ENCODE measurements at regions not wholly inside any gene's neighbourhood (a gene's known extent, or its start where the extent isn't known, plus 50 kb on each side); places are given as distances from the start of the nearest gene placed in this dataset.
"Not testable (repeated sequence)": the region's sequence is repeated elsewhere in the genome, so short reads cannot be mapped to it uniquely, and the experiment has no call there.

DNA sequence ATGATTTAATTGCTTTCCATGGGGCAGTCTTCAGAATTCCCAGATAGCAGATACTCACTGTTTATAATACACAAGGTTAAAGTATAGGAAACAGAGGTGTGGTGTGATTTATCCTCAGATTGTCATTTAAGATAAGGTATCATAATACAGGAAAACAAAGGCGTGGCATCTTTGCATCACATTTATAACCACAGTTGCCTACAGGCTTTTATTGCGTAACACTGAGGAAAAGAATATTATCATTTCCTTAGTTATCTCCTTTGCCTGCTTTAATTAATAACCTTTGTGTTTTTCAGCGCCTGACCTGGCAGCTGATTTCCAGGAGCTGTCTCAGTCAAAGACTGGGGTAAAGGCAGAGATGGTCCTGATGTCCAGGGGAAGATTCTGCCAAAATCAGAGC, 68.8 kb downstream of the SSX7 start:
- H3K9me3 ChIP-seq (ENCODE audit: control insufficient read depth, low read length), result no peaks in the 10 kb centered on the region
- DNase-seq, result no peak
- H3K36me3 ChIP-seq (ENCODE audit: control insufficient read depth, insufficient read depth, low read length), result no peaks in the 10 kb centered on the region
- H3K27ac ChIP-seq (ENCODE audit: insufficient read depth, low read length, poor library complexity, severe bottlenecking), result no peak overlapping the region
- H3K27me3 ChIP-seq (replicated peaks; ENCODE audit: control insufficient read depth, insufficient read depth, low read length, poor library complexity, severe bottlenecking), result no peaks in the 10 kb centered on the region
- no peak overlapping the region for H3K4me3 ChIP-seq (ENCODE audit: insufficient read depth, low read depth, low read length, poor library complexity, severe bottlenecking)
- no peaks in the 10 kb centered on the region for H3K4me1 ChIP-seq (ENCODE audit: control insufficient read depth, insufficient read depth, low read length, poor library complexity, severe bottlenecking)

GRCh38 chrX:52577464-52578173, 60.8 kb upstream of the XAGE1B start:
- no peaks in the 10 kb centered on the region for H3K36me3 ChIP-seq (ENCODE audit: control insufficient read depth, insufficient read depth, low read length)
- no peak for DNase-seq
- H3K27ac ChIP-seq (ENCODE audit: insufficient read depth, low read length, poor library complexity, severe bottlenecking), result no peak overlapping the region
- H3K27me3 ChIP-seq (replicated peaks; ENCODE audit: control insufficient read depth, insufficient read depth, low read length, poor library complexity, severe bottlenecking), result no peaks in the 10 kb centered on the region
- no peaks in the 10 kb centered on the region for H3K9me3 ChIP-seq (ENCODE audit: control insufficient read depth, low read length)
- no peak overlapping the region for H3K4me3 ChIP-seq (ENCODE audit: insufficient read depth, low read depth, low read length, poor library complexity, severe bottlenecking)
- H3K4me1 ChIP-seq (ENCODE audit: control insufficient read depth, insufficient read depth, low read length, poor library complexity, severe bottlenecking), result no peaks in the 10 kb centered on the region

DNA sequence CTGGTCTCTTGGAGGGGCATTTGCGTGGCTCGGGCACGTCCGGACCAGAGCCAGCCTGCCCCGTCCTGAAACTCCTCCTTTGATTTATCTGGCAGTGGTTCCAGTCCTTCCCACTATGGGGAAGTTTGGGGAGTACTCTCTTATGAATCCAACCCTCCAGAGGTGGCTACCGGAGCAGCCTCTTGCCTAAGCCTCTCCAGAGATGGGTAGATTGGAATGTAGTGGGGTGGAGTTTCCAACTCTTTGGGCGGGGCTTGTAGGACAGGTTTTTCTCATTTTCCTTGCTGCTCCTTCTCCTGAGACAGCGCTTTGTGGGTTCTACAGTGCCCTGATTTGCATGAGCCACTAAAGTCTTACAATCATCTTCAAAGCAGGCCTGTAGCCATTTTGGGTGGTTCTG, 60.1 kb upstream of the XAGE1B start:
- no peak overlapping the region for H3K4me3 ChIP-seq (ENCODE audit: insufficient read depth, low read depth, low read length, poor library complexity, severe bottlenecking)
- no peaks in the 10 kb centered on the region for H3K4me1 ChIP-seq (ENCODE audit: control insufficient read depth, insufficient read depth, low read length, poor library complexity, severe bottlenecking)
- H3K9me3 ChIP-seq (ENCODE audit: control insufficient read depth, low read length), result no peaks in the 10 kb centered on the region
- H3K27me3 ChIP-seq (replicated peaks; ENCODE audit: control insufficient read depth, insufficient read depth, low read length, poor library complexity, severe bottlenecking), result no peaks in the 10 kb centered on the region
- no peak overlapping the region for H3K27ac ChIP-seq (ENCODE audit: insufficient read depth, low read length, poor library complexity, severe bottlenecking)
- DNase-seq, result no peak
- H3K36me3 ChIP-seq (ENCODE audit: control insufficient read depth, insufficient read depth, low read length), result no peaks in the 10 kb centered on the region

GRCh38 chrX:52576474-52576873, 59.6 kb upstream of the XAGE1B start:
- Histone ChIP-seq H3K36me3 (ENCODE audit: control insufficient read depth, insufficient read depth, low read length) (no peaks in the 10 kb centered on the region), H3K27me3 (replicated peaks; ENCODE audit: control insufficient read depth, insufficient read depth, low read length, poor library complexity, severe bottlenecking) (no peaks in the 10 kb centered on the region), H3K9me3 (ENCODE audit: control insufficient read depth, low read length) (no peaks in the 10 kb centered on the region), H3K4me3 (ENCODE audit: insufficient read depth, low read depth, low read length, poor library complexity, severe bottlenecking) (no peak overlapping the region), H3K4me1 (ENCODE audit: control insufficient read depth, insufficient read depth, low read length, poor library complexity, severe bottlenecking) (no peaks in the 10 kb centered on the region), H3K27ac (ENCODE audit: insufficient read depth, low read length, poor library complexity, severe bottlenecking) (no peak overlapping the region)
- no peak for DNase-seq

DNA sequence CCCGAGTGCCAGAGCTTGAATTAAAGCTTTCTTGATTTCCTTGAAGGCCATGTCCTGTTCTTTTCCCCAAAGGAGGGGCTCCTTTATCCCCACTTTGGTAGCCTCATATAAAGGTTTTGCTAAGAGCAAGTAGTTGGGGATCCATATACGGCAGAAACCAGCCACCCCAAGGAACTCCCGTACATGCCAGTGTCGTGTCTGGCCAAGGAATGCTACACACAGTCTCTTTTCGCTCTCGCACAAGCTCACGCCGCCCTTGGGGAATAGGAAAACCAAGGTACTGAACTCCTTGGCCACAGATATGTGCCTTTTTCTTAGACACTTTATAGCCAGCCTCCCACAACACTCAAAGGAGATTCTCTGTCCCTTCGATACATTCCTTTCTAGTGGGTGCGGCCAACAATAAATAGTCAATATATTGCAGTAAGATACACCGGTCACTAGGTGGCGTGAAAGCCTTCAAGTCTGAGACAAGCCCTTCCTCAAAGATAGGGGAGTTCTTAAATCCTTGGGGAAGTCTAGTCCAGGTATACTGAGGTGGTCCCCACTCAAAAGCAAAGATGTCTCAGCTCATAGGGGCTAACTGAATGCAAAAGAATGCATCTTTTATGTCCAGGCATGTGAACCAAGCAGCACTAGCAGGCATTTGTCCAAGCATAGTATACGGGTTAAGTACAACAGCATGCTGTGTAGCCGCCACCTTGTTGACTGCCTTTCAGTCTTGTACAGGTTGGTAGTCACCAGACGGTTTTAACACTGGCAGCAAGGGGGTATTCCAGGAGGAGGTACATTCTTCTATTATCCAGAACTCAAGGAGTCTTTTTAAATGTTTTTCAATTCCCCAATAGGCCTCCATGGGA, 57.8 kb upstream of the XAGE1B start:
- Histone ChIP-seq H3K27ac (ENCODE audit: insufficient read depth, low read length, poor library complexity, severe bottlenecking) (no peak overlapping the region), H3K4me3 (ENCODE audit: insufficient read depth, low read depth, low read length, poor library complexity, severe bottlenecking) (no peak overlapping the region), H3K4me1 (ENCODE audit: control insufficient read depth, insufficient read depth, low read length, poor library complexity, severe bottlenecking) (no peaks in the 10 kb centered on the region), H3K27me3 (replicated peaks; ENCODE audit: control insufficient read depth, insufficient read depth, low read length, poor library complexity, severe bottlenecking) (no peaks in the 10 kb centered on the region), H3K36me3 (ENCODE audit: control insufficient read depth, insufficient read depth, low read length) (no peaks in the 10 kb centered on the region), H3K9me3 (ENCODE audit: control insufficient read depth, low read length) (no peaks in the 10 kb centered on the region)
- DNase-seq, result peak in 1 of 3 donors; percentile 5

DNA sequence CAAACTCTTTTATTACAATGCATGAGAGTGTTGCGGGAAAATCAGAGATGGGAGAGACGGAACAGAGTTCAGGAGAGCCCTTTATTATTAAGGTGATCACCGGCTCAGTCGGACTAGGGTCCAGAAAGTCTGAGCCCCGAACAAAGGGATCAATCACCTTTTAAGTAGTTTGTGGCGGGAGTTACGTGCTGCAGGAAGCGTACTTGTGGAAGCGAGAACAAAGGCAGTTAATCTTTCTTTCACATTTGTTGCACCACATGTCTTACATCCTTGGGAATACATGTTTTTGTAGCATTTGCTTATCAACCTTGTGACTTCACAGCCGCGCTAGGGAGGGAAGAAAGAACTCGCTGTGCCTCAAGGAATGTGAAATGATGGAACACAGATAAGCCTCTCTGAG, 51.3 kb upstream of the XAGE1B start:
- H3K36me3 ChIP-seq (ENCODE audit: control insufficient read depth, insufficient read depth, low read length); H3K4me3 ChIP-seq (ENCODE audit: insufficient read depth, low read depth, low read length, poor library complexity, severe bottlenecking); H3K27ac ChIP-seq (ENCODE audit: insufficient read depth, low read length, poor library complexity, severe bottlenecking); H3K4me1 ChIP-seq (ENCODE audit: control insufficient read depth, insufficient read depth, low read length, poor library complexity, severe bottlenecking); DNase-seq; H3K27me3 ChIP-seq (replicated peaks; ENCODE audit: control insufficient read depth, insufficient read depth, low read length, poor library complexity, severe bottlenecking); H3K9me3 ChIP-seq (ENCODE audit: control insufficient read depth, low read length): not testable (repeated sequence)
